ENCODE measurements at regions not wholly inside any gene's neighbourhood (a gene's known extent, or its start where the extent isn't known, plus 50 kb on each side); places are given as distances from the start of the nearest gene placed in this dataset.

GRCh38 chr15:29420188-29420587, 150.6 kb upstream of the NSMCE3 start:
- no peak for DNase-seq

DNA sequence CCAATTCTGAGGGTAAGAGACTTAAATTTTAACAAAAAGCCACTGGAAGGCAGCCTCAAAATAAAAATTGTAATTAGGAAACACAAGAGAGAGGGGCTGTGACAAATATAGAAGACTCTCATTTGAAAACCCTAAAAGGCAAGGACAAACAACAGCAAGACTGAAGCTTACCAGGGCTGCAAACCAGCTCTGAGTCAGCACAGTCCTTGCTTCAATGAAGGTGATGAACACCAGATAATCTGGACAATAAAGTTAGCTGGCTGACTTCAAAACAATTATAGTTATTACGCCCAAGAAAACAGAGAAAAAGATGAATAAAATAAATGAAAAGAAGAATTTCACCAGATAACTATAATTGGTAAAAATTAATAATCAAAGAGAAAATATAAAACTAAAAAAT, 149.3 kb upstream of the NSMCE3 start:
- no peak for DNase-seq

DNA sequence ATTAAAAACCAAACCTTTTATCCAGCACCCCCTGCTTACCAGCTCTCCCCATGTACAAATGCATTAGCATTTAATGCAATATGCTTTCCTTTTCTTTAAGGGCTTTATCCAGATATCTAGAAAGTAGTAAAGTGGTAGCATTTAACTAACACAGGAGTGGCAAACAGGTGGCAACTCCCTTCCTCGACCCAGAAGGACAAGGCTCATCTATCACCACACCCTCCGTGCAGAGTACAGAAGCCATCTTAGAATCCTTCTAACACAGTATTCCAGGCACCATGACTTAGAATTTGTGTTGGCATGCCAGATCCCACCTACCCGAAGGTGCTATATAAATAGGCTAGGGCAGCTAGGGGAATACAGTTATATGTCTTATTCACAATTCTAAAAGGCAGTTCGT, 148.6 kb upstream of the NSMCE3 start:
- no peak for DNase-seq

DNA sequence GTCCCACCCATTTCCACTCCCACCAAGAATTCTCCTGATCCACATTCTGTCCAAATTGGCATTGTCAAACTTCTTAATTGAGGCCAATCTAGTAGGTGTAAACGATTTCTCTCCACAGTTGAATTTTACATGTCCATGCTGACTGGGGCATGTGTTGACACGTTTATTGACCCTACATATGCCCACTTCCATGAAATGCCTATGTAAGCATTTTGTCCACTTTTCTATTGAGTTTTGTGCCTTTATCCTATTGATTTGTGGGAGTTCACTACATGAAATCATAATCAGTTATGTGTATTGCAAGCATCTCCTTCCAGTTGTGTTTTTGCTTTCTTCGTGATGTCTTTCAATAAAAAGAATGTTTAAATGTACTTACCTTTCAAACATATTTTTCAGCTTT, 141.7 kb upstream of the NSMCE3 start:
- DNase-seq = no peak

- peak; percentile 3 for DNase-seq
These were observed 140.7 kb upstream of the NSMCE3 start for GRCh38 chr15:29410338-29410737.

DNA sequence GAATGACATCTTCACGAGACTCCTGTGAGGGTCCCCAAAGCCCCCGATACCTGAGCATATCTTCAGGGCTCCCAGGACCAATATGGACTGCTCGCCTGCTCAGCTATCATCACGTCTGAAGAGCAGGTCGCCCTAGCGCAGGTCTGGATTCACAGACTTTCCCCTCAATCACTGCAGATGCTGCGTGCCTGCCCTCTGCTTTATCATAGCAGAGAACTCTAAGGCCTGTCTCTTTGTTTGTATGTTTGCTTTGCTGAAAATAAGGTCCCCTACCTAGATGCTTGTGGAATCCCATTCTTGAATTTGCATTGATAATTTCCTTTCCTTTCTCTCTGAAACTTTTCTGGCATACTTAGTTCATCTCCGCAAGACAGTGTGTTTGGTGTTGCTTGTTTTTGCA, 140.3 kb upstream of the NSMCE3 start:
- DNase-seq = no peak

DNA sequence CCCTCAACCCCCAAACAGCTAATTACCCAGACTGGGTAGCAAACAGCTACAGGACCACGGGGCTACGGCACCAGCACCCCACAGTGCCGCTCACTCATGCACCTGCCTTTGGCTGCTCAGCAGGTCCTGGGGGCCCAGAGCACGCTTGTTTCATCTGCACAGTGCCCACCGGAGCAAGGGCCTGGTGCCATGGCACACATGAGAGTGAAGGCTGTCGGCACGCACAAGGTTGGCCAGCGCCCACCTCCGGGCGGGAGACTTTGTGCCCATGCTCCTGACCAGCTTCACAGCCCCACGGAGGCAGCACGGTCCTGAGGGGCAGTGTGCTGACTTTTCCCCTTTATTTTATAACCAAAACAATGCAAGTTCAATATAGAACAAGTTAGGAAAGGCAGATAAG, 135.9 kb upstream of the NSMCE3 start:
- DNase-seq = no peak

DNA sequence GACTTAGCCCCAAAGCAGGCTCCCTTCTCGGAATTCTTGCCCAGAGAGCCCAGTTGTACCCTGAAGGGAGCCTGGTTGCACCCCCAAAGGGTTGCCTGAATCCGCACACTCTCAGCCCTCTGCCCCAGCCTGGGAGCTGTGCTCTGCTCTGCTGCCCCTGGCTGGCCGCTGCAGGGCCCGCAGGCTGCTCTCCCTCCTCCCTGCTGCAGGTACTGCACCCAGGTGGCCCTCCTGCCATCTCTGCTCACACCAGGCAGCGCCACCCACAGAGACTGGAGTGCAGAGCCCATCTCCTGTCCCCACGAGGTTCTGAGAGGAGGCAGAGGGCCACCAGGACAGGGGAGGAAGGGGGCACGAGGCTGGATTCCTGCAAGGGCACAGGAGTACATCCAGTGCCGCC, 134.2 kb upstream of the NSMCE3 start:
- no peak for DNase-seq

DNA sequence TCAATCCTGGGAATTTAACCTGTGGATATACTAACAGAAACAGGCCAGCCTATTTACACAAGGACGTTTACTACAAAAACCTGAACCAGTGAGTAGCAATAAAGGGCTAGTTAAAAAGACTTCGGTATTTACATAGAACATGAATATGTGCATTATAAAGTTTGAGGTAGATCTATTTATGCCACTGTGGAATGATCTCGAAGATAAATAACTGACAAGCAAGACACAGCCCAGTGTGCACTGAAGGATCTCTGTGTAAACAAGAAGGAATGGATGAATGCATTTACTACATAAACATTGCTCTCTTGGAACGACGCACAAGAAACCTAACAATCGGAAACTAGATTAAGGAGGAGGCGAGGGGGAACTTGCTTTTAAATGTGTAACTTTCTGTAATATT, 132.0 kb upstream of the NSMCE3 start:
- no peak for DNase-seq

DNA sequence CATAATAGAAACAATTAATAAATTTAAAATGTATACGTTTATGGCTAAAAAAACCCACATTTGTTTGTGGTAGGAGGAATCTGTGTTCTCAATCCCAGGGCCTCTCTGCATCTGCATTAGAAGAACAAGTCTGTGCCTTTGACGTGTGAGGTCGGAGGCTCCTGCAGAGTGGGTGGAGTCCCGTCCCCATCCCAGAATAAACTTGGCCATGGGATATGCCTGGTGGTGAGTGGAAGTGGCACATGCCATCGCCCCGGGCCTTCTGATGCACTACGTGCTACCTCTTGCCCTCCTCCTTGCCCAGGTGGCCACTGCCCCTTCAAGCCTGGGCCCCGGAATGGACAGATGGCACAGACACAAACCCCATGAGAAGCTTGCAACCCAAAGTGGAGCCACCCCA, 131.1 kb upstream of the NSMCE3 start:
- no peak for DNase-seq

DNA sequence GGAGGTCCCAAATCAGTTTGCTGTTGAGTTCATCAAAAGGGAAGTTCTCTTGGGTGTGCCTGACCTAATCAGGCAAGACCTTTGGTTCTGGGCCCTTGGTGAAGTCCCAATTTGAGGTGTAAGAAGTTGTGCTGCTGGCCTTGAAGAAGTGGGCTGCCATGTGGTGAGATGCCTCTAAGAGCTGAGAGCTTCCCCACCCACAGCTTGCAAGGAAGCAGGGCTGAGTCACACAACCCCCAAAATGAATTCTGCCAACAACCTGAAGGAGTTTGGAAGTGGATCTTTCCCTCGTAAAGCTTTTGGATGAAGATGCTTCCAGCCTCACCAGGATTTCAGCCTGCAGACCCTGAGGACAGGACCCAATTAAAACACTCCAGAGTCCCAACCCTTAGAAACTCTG, 129.3 kb upstream of the NSMCE3 start:
- DNase-seq = no peak

GRCh38 chr15:29396176-29396811, 126.7 kb upstream of the NSMCE3 start:
- no peak for DNase-seq

DNA sequence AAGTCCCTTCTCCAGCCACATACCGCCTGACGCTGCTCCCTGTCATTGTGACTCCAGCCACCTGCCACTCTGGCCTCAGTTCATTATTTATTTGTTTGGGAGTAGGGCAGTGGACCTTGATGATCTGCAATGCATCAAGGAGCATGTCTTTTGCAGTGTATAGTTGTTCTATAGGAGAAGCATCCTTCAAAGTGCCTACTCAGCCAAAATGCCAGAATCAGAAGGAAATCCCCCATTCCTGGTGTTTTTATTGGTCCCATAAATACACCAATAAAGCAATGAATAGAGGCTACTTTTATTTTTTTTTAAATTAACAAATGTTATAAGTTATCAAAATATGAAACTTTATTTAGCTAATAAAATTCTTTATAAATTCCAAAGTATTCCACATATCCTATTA, 123.8 kb upstream of the NSMCE3 start:
- DNase-seq = no peak

GRCh38 chr15:29392358-29392757, 122.7 kb upstream of the NSMCE3 start:
- no peak for DNase-seq

DNA sequence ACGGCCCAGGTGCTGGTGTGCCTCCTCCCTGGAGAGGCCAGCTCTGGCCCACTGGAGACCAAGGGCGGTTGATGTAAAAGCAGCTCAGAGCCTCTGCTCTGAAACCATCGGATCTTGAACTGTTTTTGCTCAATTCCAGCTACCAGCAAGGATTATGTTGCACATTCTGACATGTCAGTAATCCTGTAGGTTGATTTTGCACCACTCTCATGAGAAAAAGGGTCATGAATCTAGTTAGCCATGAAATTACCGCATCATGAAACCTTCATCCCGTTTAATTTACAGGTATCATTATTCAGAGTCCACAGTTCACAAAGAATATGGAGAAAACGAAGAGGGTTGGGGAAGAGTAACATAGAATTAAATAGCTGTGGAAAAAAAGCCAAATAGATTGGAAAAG, 120.4 kb upstream of the NSMCE3 start:
- no peak for DNase-seq

GRCh38 chr15:29386523-29386922, 116.9 kb upstream of the NSMCE3 start:
- DNase-seq = no peak

- DNase-seq = no peak
These were observed 113.7 kb upstream of the NSMCE3 start for GRCh38 chr15:29383367-29383766.

DNA sequence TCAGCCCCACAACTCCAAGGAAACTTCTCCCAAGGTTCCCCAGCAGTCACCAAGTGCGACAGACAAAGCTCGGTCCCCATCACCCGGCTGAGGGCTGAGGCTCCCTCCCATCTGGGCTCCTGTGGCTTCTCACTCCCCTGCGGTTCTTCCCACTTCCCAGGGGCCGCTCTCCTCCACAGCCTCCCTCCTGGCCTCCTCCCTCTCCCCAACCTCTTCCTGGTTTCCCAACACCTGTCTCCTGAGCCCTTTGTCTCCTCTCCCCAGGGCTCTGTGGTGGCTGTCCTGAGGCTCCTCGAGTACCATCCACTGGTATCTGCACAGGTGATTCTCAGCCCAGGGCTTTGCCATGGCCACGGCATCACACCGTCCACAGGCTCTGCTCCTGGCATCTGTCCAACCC, 113.2 kb upstream of the NSMCE3 start:
- DNase-seq = no peak

DNA sequence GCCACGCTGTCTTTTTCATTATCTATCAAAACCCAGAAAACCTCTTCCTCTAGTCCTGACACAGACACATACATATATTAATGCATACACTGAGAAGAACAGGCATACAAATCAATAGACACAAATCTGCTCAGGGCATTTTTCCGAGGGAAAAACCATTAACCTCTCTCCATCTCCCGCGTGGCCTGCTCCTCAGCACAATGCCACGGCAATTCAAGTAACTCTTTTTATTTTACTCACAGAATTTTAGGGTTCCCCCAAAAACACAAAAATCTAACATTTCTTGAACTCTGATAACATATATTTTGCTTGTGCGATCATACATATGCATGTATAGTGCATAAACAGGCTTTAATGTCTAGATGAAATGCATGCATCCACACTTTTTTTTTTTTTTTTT, 110.8 kb upstream of the NSMCE3 start:
- no peak for DNase-seq

GRCh38 chr15:29379647-29380046, 110.0 kb upstream of the NSMCE3 start:
- no peak for DNase-seq

- peak; percentile 6 for DNase-seq
These were observed 107.5 kb upstream of the NSMCE3 start for GRCh38 chr15:29377161-29377560.

GRCh38 chr15:29376590-29376989, 107.0 kb upstream of the NSMCE3 start:
- DNase-seq = peak; percentile 1

- no peak for DNase-seq
These were observed 99.6 kb upstream of the NSMCE3 start for GRCh38 chr15:29369261-29369660.

GRCh38 chr15:29364426-29365078, 94.9 kb upstream of the NSMCE3 start:
- DNase-seq = peak; percentile 89

GRCh38 chr15:29361560-29361959, 91.9 kb upstream of the NSMCE3 start:
- no peak for DNase-seq

All from fibroblast of skin of abdomen (primary cell).